SK-N-MC (cell line): ENCODE measurements at regions not wholly inside any gene's neighbourhood (a gene's known extent, or its start where the extent isn't known, plus 50 kb on each side); places are given as distances from the start of the nearest gene placed in this dataset.

ENCODE experiments used
- EZH2 ChIP-seq: fragments of 200-600 bp; sonication (generic); IDR thresholded peaks from one replicate; pipeline ENCODE4 v1.6.1; 2017; ENCODE audit warnings: antibody characterized with exemption
- FOXP2 ChIP-seq: optimal IDR thresholded peaks from 2 replicates; pipeline ENCODE3; 2011; ENCODE audit warnings: mild to moderate bottlenecking, moderate library complexity; ENCODE audit not compliant: insufficient read depth; ENCODE audit errors: extremely low read length, control extremely low read depth
- POLR2AphosphoS5 ChIP-seq: IDR thresholded peaks from 2 replicates; pipeline ENCODE4 v1.6.1; 2012; ENCODE audit warnings: mild to moderate bottlenecking, low read depth, low read length, borderline replicate concordance

DNA sequence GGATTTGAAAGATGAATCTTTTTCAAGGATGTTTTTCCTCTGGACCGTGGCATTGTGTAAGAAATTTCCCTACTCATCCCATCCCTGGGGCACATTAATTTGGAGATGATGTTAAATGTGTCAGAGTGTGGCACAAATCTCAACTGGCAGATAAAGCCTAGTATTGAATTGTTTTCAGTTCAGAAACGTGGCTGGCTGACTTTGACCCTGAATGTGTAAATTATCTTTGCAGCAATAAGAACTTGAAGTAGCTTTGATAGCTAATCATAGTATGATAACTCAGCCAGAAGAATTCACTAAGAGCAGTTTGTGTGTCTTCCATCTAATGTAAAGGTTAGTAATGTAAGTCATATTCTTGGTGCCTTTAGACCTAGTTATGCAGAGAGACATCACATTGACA lies 238.4 kb upstream of the DMRT1 start:
- no peak for TF ChIP-seq POLR2AphosphoS5
- TF ChIP-seq FOXP2: no peak
- no peak for TF ChIP-seq EZH2
